Lower lobe of right lung (tissue), 2 donors: ENCODE measurements at regions not wholly inside any gene's neighbourhood (a gene's known extent, or its start where the extent isn't known, plus 50 kb on each side); places are given as distances from the start of the nearest gene placed in this dataset.

Experiments used
- ATAC-seq, 2 donors: fragments of 200-7000 bp; cut with Tn5 transposase; one replicate each; pipeline ENCODE4 v1.9.1; 2020 to 2022; ENCODE audit warnings: mild to moderate bottlenecking in 2 of 2, moderate library complexity in 2 of 2
- DNase-seq: peaks from one replicate; pipeline ENCODE4 v3.0.0-alpha.2; 2020
- H3K27ac ChIP-seq: fragments of 200-600 bp; one replicate; pipeline ENCODE4 v1.8.0; 2022
- H3K27me3 ChIP-seq: fragments of 200-600 bp; one replicate; pipeline ENCODE4 v1.8.0; 2022; ENCODE audit warnings: low read depth
- H3K36me3 ChIP-seq: fragments of 200-600 bp; one replicate; pipeline ENCODE4 v1.8.0; 2022; ENCODE audit warnings: mild to moderate bottlenecking
- H3K4me1 ChIP-seq: fragments of 200-600 bp; one replicate; pipeline ENCODE4 v1.8.0; 2022
- H3K4me3 ChIP-seq: fragments of 200-600 bp; one replicate; pipeline ENCODE4 v1.8.0; 2022; ENCODE audit warnings: mild to moderate bottlenecking
- H3K9me3 ChIP-seq: fragments of 200-600 bp; one replicate; pipeline ENCODE4 v1.8.0; 2022
- CTCF ChIP-seq: fragments of 200-600 bp; IDR thresholded peaks from one replicate; pipeline ENCODE4 v1.8.0; 2022; ENCODE audit warnings: antibody characterized with exemption, mild to moderate bottlenecking
- intact Hi-C: fragments of 100-400 bp; cut with DNase I; formaldehyde crosslinking; loops from one replicate; pipeline ENCODE4 v1.11.0; 2022
- donor health status: DM: no; HTN: yes; CAD: no; lungs with severe emphysema.

- H3K4me1 ChIP-seq = peaks cover 5% of the 10 kb centered on the region
- intact Hi-C loops = no loop called here
- no peaks in the 10 kb centered on the region for H3K36me3 ChIP-seq
- H3K27ac ChIP-seq = no peak overlapping the region
- no peaks in the 10 kb centered on the region for H3K9me3 ChIP-seq
- no peak for ATAC-seq
- H3K4me3 ChIP-seq = no peak overlapping the region
- TF ChIP-seq CTCF = no peak
- no peaks in the 10 kb centered on the region for H3K27me3 ChIP-seq
- DNase-seq = peak; percentile 20
Measured at GRCh38 chr10:124250506-124250905, 157.1 kb upstream of the CHST15 start.

GRCh38 chr10:124249812-124250432 is 156.5 kb upstream of the CHST15 start:
- ATAC-seq (no peak), DNase-seq (peak; percentile 13)
- intact Hi-C loops = no loop called here
- TF ChIP-seq CTCF = no peak
- Histone ChIP-seq H3K9me3 (no peaks in the 10 kb centered on the region), H3K4me3 (no peak overlapping the region), H3K27ac (no peak overlapping the region), H3K36me3 (no peaks in the 10 kb centered on the region), H3K4me1 (peaks cover 5% of the 10 kb centered on the region), H3K27me3 (no peaks in the 10 kb centered on the region)

- no peaks in the 10 kb centered on the region for H3K27me3 ChIP-seq
- no peaks in the 10 kb centered on the region for H3K9me3 ChIP-seq
- no peak overlapping the region for H3K4me3 ChIP-seq
- TF ChIP-seq CTCF = no peak
- peak; percentile 23 for DNase-seq
- H3K27ac ChIP-seq = no peak overlapping the region
- H3K4me1 ChIP-seq = peaks cover 5% of the 10 kb centered on the region
- intact Hi-C loops = no loop called here
- no peaks in the 10 kb centered on the region for H3K36me3 ChIP-seq
- no peak for ATAC-seq
Measured at GRCh38 chr10:124249196-124249595, 155.8 kb upstream of the CHST15 start.

GRCh38 chr10:124248056-124249045 is 155.0 kb upstream of the CHST15 start:
- Histone ChIP-seq H3K27me3 (no peaks in the 10 kb centered on the region), H3K9me3 (no peaks in the 10 kb centered on the region), H3K4me1 (peaks cover 5% of the 10 kb centered on the region), H3K36me3 (no peaks in the 10 kb centered on the region), H3K4me3 (no peak overlapping the region), H3K27ac (no peak overlapping the region)
- intact Hi-C loops = no loop called here
- no peak for ATAC-seq
- DNase-seq = peak; percentile 38
- no peak for TF ChIP-seq CTCF

GRCh38 chr10:124245806-124246440 is 152.5 kb upstream of the CHST15 start:
- Histone ChIP-seq H3K4me3 (no peak overlapping the region), H3K4me1 (peaks cover 4% of the 10 kb centered on the region), H3K36me3 (no peaks in the 10 kb centered on the region), H3K27me3 (no peaks in the 10 kb centered on the region), H3K27ac (no peak overlapping the region), H3K9me3 (no peaks in the 10 kb centered on the region)
- DNase-seq (peak; percentile 39), ATAC-seq (no peak)
- no peak for TF ChIP-seq CTCF
- intact Hi-C loops = no loop called here
